HG02884 (cell line): ENCODE measurements at regions not wholly inside any gene's neighbourhood (a gene's known extent, or its start where the extent isn't known, plus 50 kb on each side); places are given as distances from the start of the nearest gene placed in this dataset.

Experiments
- ATAC-seq: cut with Tn5 transposase; IDR thresholded peaks from one replicate; pipeline ENCODE4 v1.9.1; 2021; ENCODE audit warnings: mild to moderate bottlenecking, moderate library complexity; ENCODE audit not compliant: unreplicated experiment

- ATAC-seq: no peak
Observed at GRCh38 chr1:163796394-163796821, 474.7 kb downstream of the NUF2 start.

- no peak for ATAC-seq
Observed at GRCh38 chr1:163797816-163798215, 476.1 kb downstream of the NUF2 start.

- no peak for ATAC-seq
Observed at GRCh38 chr1:163799190-163799805, 477.5 kb downstream of the NUF2 start.

GRCh38 chr1:163807331-163808049 lies 485.7 kb downstream of the NUF2 start:
- no peak for ATAC-seq

GRCh38 chr1:163813251-163813650 lies 491.5 kb downstream of the NUF2 start:
- no peak for ATAC-seq

GRCh38 chr1:163820226-163820625 lies 498.5 kb downstream of the NUF2 start:
- no peak for ATAC-seq

GRCh38 chr1:163820766-163821165 lies 499.0 kb downstream of the NUF2 start:
- no peak for ATAC-seq

- ATAC-seq: no peak
Observed at GRCh38 chr1:163821679-163822078, 499.9 kb downstream of the NUF2 start.

- no peak for ATAC-seq
Observed at GRCh38 chr1:163823017-163823416, 501.3 kb downstream of the NUF2 start.

GRCh38 chr1:163824006-163824405 lies 502.3 kb downstream of the NUF2 start:
- ATAC-seq: no peak

- ATAC-seq: no peak
Observed at GRCh38 chr1:163824490-163824889, 502.7 kb downstream of the NUF2 start.

- no peak for ATAC-seq
Observed at GRCh38 chr1:163826500-163826899, 504.7 kb downstream of the NUF2 start.

GRCh38 chr1:163834778-163835177 lies 513.0 kb downstream of the NUF2 start:
- no peak for ATAC-seq

GRCh38 chr1:163836481-163836880 lies 514.7 kb downstream of the NUF2 start:
- no peak for ATAC-seq

GRCh38 chr1:163837206-163837605 lies 515.5 kb downstream of the NUF2 start:
- ATAC-seq: no peak

- ATAC-seq: no peak
Observed at GRCh38 chr1:163842571-163842970, 520.8 kb downstream of the NUF2 start.

- no peak for ATAC-seq
Observed at GRCh38 chr1:163844459-163844858, 522.7 kb downstream of the NUF2 start.

- no peak for ATAC-seq
Observed at GRCh38 chr1:163845279-163845678, 523.5 kb downstream of the NUF2 start.

GRCh38 chr1:163863731-163864130 lies 542.0 kb downstream of the NUF2 start:
- no peak for ATAC-seq

GRCh38 chr1:163864207-163864606 lies 542.5 kb downstream of the NUF2 start:
- ATAC-seq: no peak

GRCh38 chr1:163866564-163866963 lies 544.8 kb downstream of the NUF2 start:
- no peak for ATAC-seq

- ATAC-seq: no peak
Observed at GRCh38 chr1:163870666-163871065, 548.9 kb downstream of the NUF2 start.

- ATAC-seq: no peak
Observed at GRCh38 chr1:163872067-163872466, 550.3 kb downstream of the NUF2 start.
